ENCODE measurements at regions not wholly inside any gene's neighbourhood (a gene's known extent, or its start where the extent isn't known, plus 50 kb on each side); places are given as distances from the start of the nearest gene placed in this dataset.

DNA sequence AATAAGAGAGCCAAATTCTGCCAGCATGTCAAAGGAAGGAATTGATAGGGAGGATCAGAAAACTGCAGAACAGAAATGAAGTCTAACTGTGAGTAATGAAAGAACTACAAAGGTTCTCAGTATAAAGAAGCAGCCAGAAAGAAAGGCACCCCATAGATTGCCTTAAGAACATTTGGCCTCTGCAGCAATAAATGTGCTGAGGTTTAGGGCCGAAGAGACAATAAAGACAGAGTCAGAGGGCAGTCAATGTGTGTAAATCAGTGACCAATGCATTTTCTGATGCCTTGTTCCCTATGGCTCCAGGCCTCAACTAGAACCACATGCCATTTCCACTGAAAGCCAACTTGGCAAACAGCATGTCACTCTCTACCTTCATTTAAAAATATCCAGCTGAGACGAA is 281.0 kb downstream of the HINT1 start:
- TF ChIP-seq, protein P1, sequence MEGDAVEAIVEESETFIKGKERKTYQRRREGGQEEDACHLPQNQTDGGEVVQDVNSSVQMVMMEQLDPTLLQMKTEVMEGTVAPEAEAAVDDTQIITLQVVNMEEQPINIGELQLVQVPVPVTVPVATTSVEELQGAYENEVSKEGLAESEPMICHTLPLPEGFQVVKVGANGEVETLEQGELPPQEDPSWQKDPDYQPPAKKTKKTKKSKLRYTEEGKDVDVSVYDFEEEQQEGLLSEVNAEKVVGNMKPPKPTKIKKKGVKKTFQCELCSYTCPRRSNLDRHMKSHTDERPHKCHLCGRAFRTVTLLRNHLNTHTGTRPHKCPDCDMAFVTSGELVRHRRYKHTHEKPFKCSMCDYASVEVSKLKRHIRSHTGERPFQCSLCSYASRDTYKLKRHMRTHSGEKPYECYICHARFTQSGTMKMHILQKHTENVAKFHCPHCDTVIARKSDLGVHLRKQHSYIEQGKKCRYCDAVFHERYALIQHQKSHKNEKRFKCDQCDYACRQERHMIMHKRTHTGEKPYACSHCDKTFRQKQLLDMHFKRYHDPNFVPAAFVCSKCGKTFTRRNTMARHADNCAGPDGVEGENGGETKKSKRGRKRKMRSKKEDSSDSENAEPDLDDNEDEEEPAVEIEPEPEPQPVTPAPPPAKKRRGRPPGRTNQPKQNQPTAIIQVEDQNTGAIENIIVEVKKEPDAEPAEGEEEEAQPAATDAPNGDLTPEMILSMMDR (IDR thresholded peaks at IDR 0.05) = no peak
- TF ChIP-seq RXRA (IDR thresholded peaks at IDR 0.05; ENCODE audit: borderline replicate concordance, low read depth) = no peak
- no peak for TF ChIP-seq JUND (IDR thresholded peaks at IDR 0.05)
- TF ChIP-seq EZH2phosphoT487 (IDR thresholded peaks at IDR 0.05; ENCODE audit: borderline replicate concordance, low read depth) = no peak
